ENCODE measurements at regions not wholly inside any gene's neighbourhood (a gene's known extent, or its start where the extent isn't known, plus 50 kb on each side); places are given as distances from the start of the nearest gene placed in this dataset.

- peaks cover 8% of the 10 kb centered on the region for H3K27me3 Mint-ChIP-seq (ENCODE audit: low read depth)
- no peak for DNase-seq (ENCODE audit: low spot score)
- H3K36me3 Mint-ChIP-seq: no peaks in the 10 kb centered on the region
- H3K4me1 Mint-ChIP-seq: peaks cover 37% of the 10 kb centered on the region
- ATAC-seq: no peak
- no peaks in the 10 kb centered on the region for H3K9me3 Mint-ChIP-seq
- no peak overlapping the region for H3K4me3 Mint-ChIP-seq
- no peak overlapping the region for H3K27ac Mint-ChIP-seq
- POLR2A ChIA-PET: no interaction called here
- TF ChIP-seq ATF1 (CRISPR knock-in tag; IDR thresholded peaks at IDR 0.05) (no peak), ZNF396 (CRISPR knock-in tag; IDR thresholded peaks at IDR 0.05; ENCODE audit: borderline replicate concordance) (no peak), SOX15 (CRISPR knock-in tag; IDR thresholded peaks at IDR 0.05) (no peak), SP1 (CRISPR knock-in tag; conservative IDR thresholded peaks at IDR 0.05) (no peak), USF2 (CRISPR knock-in tag; IDR thresholded peaks at IDR 0.05) (no peak), CREB1 (CRISPR knock-in tag; IDR thresholded peaks at IDR 0.05) (no peak), MXD4 (CRISPR knock-in tag; IDR thresholded peaks at IDR 0.05; ENCODE audit: borderline replicate concordance) (no peak), ZBTB43 (CRISPR knock-in tag; IDR thresholded peaks at IDR 0.05) (no peak)
- CTCF ChIA-PET: no interaction called here
These were observed 103.5 kb upstream of the PPARGC1A start for GRCh38 chr4:23993373-23993772.

DNA sequence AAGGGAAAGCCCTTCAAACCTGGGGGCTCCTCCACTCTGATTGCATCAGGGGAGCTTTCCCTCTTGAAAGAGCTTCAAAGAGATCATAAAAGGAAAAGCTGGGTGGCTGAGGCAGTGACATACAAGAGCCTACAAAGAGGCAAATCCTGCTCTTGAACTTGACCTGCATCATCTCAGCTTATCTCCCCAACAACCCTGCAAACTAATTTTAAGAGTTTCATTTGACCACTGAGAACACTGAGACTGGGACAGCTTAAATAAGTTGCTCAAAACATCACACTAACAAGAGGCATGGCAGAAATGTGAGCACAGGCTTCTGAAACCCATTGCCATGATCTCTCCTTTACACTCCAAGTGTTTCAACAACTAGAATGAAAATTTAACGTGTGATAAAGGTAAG, 101.6 kb upstream of the PPARGC1A start:
- no peak overlapping the region for H3K27ac Mint-ChIP-seq
- POLR2A ChIA-PET: no interaction called here
- TF ChIP-seq SMAD3 (CRISPR knock-in tag; IDR thresholded peaks at IDR 0.05; ENCODE audit: borderline replicate concordance) (no peak), NFATC4 (CRISPR knock-in tag; IDR thresholded peaks at IDR 0.05) (no peak), FOXK1 (CRISPR knock-in tag; IDR thresholded peaks at IDR 0.05) (no peak), ATF2 (CRISPR knock-in tag; IDR thresholded peaks at IDR 0.05; ENCODE audit: borderline replicate concordance, low read depth) (no peak), ZBTB43 (CRISPR knock-in tag; IDR thresholded peaks at IDR 0.05) (no peak), JUN (CRISPR knock-in tag; IDR thresholded peaks at IDR 0.05) (no peak), ESRRA (CRISPR knock-in tag; IDR thresholded peaks at IDR 0.05; ENCODE audit: borderline replicate concordance) (no peak), PRRX2 (CRISPR knock-in tag; IDR thresholded peaks at IDR 0.05) (no peak), MYBL2 (CRISPR knock-in tag; IDR thresholded peaks at IDR 0.05) (no peak)
- TF ChIP-seq, protein P1, sequence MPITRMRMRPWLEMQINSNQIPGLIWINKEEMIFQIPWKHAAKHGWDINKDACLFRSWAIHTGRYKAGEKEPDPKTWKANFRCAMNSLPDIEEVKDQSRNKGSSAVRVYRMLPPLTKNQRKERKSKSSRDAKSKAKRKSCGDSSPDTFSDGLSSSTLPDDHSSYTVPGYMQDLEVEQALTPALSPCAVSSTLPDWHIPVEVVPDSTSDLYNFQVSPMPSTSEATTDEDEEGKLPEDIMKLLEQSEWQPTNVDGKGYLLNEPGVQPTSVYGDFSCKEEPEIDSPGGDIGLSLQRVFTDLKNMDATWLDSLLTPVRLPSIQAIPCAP (CRISPR knock-in tag; IDR thresholded peaks at IDR 0.05): no peak

DNA sequence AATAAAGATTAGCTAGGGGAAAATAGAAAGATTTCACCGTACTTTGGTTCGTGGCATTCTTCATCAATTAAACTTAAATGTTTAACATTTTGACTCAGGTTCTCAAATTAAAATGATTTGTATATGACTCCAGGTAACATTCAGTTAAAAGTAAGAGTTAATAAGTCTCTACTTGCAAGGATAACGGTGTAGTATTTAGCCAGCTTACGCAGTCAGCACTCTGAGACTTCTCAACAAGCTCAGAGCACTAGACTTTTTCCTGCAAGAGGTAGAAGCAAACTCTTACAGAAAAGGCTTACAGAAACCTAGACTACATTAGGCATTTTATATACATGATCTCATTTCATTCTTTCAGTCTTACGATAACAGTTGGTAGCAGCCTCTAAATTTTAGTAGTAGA, 96.4 kb upstream of the PPARGC1A start:
- POLR2A ChIA-PET: no interaction called here
- Mint-ChIP-seq H3K36me3 (no peaks in the 10 kb centered on the region), H3K4me1 (peaks cover 3% of the 10 kb centered on the region), H3K27ac (no peak overlapping the region), H3K27me3 (ENCODE audit: low read depth) (peaks cover 17% of the 10 kb centered on the region), H3K9me3 (no peaks in the 10 kb centered on the region), H3K4me3 (no peak overlapping the region)
- CTCF ChIA-PET: no interaction called here
- DNase-seq (ENCODE audit: low spot score) (no peak), ATAC-seq (no peak)
- TF ChIP-seq, protein P2, sequence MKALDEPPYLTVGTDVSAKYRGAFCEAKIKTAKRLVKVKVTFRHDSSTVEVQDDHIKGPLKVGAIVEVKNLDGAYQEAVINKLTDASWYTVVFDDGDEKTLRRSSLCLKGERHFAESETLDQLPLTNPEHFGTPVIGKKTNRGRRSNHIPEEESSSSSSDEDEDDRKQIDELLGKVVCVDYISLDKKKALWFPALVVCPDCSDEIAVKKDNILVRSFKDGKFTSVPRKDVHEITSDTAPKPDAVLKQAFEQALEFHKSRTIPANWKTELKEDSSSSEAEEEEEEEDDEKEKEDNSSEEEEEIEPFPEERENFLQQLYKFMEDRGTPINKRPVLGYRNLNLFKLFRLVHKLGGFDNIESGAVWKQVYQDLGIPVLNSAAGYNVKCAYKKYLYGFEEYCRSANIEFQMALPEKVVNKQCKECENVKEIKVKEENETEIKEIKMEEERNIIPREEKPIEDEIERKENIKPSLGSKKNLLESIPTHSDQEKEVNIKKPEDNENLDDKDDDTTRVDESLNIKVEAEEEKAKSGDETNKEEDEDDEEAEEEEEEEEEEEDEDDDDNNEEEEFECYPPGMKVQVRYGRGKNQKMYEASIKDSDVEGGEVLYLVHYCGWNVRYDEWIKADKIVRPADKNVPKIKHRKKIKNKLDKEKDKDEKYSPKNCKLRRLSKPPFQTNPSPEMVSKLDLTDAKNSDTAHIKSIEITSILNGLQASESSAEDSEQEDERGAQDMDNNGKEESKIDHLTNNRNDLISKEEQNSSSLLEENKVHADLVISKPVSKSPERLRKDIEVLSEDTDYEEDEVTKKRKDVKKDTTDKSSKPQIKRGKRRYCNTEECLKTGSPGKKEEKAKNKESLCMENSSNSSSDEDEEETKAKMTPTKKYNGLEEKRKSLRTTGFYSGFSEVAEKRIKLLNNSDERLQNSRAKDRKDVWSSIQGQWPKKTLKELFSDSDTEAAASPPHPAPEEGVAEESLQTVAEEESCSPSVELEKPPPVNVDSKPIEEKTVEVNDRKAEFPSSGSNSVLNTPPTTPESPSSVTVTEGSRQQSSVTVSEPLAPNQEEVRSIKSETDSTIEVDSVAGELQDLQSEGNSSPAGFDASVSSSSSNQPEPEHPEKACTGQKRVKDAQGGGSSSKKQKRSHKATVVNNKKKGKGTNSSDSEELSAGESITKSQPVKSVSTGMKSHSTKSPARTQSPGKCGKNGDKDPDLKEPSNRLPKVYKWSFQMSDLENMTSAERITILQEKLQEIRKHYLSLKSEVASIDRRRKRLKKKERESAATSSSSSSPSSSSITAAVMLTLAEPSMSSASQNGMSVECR (CRISPR knock-in tag; IDR thresholded peaks at IDR 0.05; ENCODE audit: borderline replicate concordance): no peak
- TF ChIP-seq, protein P3, sequence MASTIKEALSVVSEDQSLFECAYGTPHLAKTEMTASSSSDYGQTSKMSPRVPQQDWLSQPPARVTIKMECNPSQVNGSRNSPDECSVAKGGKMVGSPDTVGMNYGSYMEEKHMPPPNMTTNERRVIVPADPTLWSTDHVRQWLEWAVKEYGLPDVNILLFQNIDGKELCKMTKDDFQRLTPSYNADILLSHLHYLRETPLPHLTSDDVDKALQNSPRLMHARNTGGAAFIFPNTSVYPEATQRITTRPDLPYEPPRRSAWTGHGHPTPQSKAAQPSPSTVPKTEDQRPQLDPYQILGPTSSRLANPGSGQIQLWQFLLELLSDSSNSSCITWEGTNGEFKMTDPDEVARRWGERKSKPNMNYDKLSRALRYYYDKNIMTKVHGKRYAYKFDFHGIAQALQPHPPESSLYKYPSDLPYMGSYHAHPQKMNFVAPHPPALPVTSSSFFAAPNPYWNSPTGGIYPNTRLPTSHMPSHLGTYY (CRISPR knock-in tag; IDR thresholded peaks at IDR 0.05): no peak
- TF ChIP-seq GABPB1 (CRISPR knock-in tag; IDR thresholded peaks at IDR 0.05) (no peak), EMX1 (CRISPR knock-in tag; IDR thresholded peaks at IDR 0.05) (no peak), ZNF396 (CRISPR knock-in tag; IDR thresholded peaks at IDR 0.05; ENCODE audit: borderline replicate concordance) (no peak)

More for the DNA sequence above, 101.6 kb upstream of the PPARGC1A start:
- H3K9me3 Mint-ChIP-seq: no peaks in the 10 kb centered on the region
- ATAC-seq (no peak), DNase-seq (ENCODE audit: low spot score) (no peak)
- CTCF ChIA-PET: interaction anchor here (1.1 kb wide), 1 partner anchor 58 kb away, joined by 5 read pairs; no protein-coding TSS in a partner anchor
- H3K36me3 Mint-ChIP-seq: no peaks in the 10 kb centered on the region
- H3K4me3 Mint-ChIP-seq: no peak overlapping the region
- peaks cover 35% of the 10 kb centered on the region for H3K4me1 Mint-ChIP-seq
- H3K27me3 Mint-ChIP-seq (ENCODE audit: low read depth): peaks cover 8% of the 10 kb centered on the region
